CD4-positive, alpha-beta T cell treated with Interleukin-15 for 4 hours (primary cell): ENCODE measurements at regions not wholly inside any gene's neighbourhood (a gene's known extent, or its start where the extent isn't known, plus 50 kb on each side); places are given as distances from the start of the nearest gene placed in this dataset.
"Not testable (repeated sequence)": the region's sequence is repeated elsewhere in the genome, so short reads cannot be mapped to it uniquely, and the experiment has no call there.

Experiments used
- DNase-seq: peaks from one replicate; pipeline ENCODE4 v3.0.0-alpha.2; 2020; ENCODE audit warnings: low spot score

DNA sequence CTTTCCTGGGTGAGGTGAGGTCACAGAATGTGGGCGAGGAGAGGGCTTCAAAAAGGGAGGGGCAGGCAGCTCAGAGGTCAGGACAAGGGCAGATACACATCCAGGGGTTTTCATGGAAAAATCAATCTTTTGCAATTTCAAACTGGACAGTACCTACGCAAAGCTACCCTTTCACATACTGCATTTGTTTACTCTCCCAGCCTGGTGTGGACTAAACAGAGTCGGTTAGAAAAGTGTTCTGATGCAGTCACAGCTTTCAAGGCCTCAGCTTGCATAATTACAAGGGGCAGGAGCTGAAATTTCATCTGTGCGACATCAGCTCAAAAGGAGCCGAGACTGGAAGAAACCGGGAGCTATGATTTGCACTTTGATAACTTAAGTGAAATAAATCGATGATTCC is 351.8 kb downstream of the TEX29 start:
- not testable (repeated sequence) for DNase-seq

DNA sequence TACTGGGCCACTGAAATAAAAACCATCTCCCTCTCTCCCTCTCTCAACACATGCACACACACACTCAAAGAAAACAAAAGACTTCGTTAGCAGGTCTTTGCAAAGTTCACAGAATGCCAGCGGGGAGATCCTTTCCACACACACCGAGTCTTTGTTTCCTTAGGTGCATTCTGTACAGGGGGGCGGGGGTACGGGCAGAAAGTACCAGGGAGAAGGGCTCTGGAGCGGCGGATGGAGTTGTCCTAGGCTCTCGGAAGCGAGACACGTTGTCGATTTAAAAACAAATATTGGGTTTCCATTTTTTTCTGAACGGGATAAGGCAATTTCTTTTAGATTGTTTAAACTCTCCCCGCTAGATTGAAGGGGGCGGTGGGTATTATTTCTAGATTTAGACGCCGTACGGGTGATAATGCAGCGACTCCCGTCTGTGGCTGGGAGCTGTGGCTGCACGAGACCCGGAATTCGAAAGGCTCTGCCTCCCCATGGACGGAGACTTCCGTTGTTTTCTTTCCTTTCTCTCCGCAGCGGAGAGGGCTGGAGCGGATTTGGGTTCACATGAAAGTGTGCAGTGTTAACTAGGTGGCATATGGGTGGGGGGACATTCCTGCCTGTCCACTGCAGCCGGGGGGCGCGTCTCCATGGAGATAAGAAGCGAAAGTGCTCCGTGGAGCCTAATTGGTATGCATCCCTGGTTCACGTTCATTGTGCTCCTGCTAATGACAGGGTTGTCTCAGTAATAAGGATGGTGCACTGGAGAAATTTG is 357.9 kb downstream of the TEX29 start:
- DNase-seq: not testable (repeated sequence)

DNA sequence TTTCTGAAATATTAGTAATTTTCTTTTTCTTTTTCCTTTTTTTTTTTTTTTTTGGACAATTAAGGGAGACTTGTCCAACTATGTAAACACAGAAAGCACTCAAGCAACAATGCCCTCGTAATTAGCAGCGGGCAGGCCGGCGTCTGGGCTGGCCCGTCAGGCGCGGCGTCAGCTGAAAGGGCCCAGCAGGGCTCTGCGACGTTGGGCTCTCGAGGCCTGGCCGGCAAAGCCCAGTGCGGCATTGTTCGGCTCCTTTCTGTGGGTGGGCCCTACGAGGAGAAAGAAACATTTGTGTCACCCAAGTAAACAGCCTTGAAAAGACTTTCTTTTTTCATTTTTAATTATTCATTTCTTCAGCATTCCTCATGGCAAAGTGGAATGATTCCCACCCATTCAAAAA is 359.2 kb downstream of the TEX29 start:
- DNase-seq: not testable (repeated sequence)

DNA sequence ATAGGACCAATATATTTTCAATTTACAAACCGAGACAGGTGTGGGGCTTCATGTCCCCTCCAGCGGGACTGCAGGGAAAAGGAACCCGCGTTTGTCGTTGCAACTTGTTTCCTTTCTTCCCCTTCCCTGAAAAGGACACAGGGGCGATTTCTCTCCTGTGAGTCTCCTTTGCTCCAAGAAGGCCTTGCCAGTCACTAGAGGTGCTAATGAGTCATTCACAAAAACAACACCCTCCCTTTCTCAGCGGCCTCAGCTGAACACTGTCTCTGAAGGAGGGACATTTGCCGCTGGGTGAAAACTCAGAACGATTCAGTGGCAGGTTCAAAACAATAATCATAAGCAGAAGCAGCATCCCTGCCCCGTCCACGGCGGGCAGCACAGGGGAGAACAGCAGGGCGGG is 359.7 kb downstream of the TEX29 start:
- not testable (repeated sequence) for DNase-seq

DNA sequence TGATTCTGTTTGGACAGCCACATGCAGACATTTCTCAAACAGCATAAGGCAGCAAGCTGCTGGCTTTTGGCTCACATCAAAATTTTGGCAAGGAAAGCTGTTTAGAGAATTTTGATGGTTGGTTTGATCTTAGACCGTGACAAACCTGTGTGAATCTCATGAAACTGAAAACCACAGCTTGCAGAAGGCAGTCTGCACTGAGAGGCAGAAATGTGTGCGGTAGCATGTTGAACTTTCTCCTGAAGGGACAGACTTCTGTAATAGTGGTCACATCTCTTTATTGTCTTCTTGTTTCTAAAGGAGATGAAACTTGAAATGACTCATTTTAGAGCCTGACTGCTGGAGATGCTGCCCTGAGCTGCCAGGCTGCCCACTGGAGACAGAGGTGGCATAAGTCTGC is 371.6 kb downstream of the TEX29 start:
- not testable (repeated sequence) for DNase-seq

GRCh38 chr13:111696121-111696520 is 370.8 kb upstream of the SOX1 start:
- DNase-seq: not testable (repeated sequence)

GRCh38 chr13:111702059-111702458 is 364.9 kb upstream of the SOX1 start:
- not testable (repeated sequence) for DNase-seq
